GM21390 (cell line): ENCODE measurements at regions not wholly inside any gene's neighbourhood (a gene's known extent, or its start where the extent isn't known, plus 50 kb on each side); places are given as distances from the start of the nearest gene placed in this dataset.

ENCODE experiments used
- ATAC-seq: cut with Tn5 transposase; IDR thresholded peaks from one replicate; pipeline ENCODE4 v1.9.1; 2021; ENCODE audit not compliant: unreplicated experiment

GRCh38 chr6:22017272-22017671 lies 279.6 kb downstream of the PRL start:
- ATAC-seq = no peak

GRCh38 chr6:22017766-22018165 lies 279.1 kb downstream of the PRL start:
- ATAC-seq = no peak

- no peak for ATAC-seq
These were observed 277.0 kb downstream of the PRL start for GRCh38 chr6:22019857-22020256.

- no peak for ATAC-seq
These were observed 276.4 kb downstream of the PRL start for GRCh38 chr6:22020299-22021003.

- ATAC-seq = no peak
These were observed 274.9 kb downstream of the PRL start for GRCh38 chr6:22021966-22022365.

GRCh38 chr6:22023937-22024336 lies 272.9 kb downstream of the PRL start:
- no peak for ATAC-seq

- no peak for ATAC-seq
These were observed 271.8 kb downstream of the PRL start for GRCh38 chr6:22024973-22025467.

- peak; percentile 56 for ATAC-seq
These were observed 271.2 kb downstream of the PRL start for GRCh38 chr6:22025468-22026163.

- ATAC-seq = no peak
These were observed 270.6 kb downstream of the PRL start for GRCh38 chr6:22026164-22026678.

GRCh38 chr6:22027040-22027725 lies 269.7 kb downstream of the PRL start:
- no peak for ATAC-seq

- no peak for ATAC-seq
These were observed 268.3 kb downstream of the PRL start for GRCh38 chr6:22028403-22029090.

GRCh38 chr6:22029171-22029570 lies 267.7 kb downstream of the PRL start:
- ATAC-seq = no peak

GRCh38 chr6:22030730-22031619 lies 265.9 kb downstream of the PRL start:
- ATAC-seq = no peak

GRCh38 chr6:22035690-22036089 lies 261.1 kb downstream of the PRL start:
- ATAC-seq = no peak

- no peak for ATAC-seq
These were observed 260.6 kb downstream of the PRL start for GRCh38 chr6:22036275-22036674.

GRCh38 chr6:22036699-22037098 lies 260.1 kb downstream of the PRL start:
- no peak for ATAC-seq

- no peak for ATAC-seq
These were observed 254.9 kb downstream of the PRL start for GRCh38 chr6:22041797-22042480.

- no peak for ATAC-seq
These were observed 254.1 kb downstream of the PRL start for GRCh38 chr6:22042706-22043105.

GRCh38 chr6:22043284-22043962 lies 253.4 kb downstream of the PRL start:
- ATAC-seq = no peak
